IPS DF 6.9 (cell line): ENCODE measurements at regions not wholly inside any gene's neighbourhood (a gene's known extent, or its start where the extent isn't known, plus 50 kb on each side); places are given as distances from the start of the nearest gene placed in this dataset.

Experiments used
- DNase-seq: peaks from one replicate; pipeline ENCODE4 v3.0.0-alpha.2; 2013; ENCODE audit warnings: low read depth, low spot score
- H3K27ac ChIP-seq: one replicate; pipeline ENCODE4 v1.5.1; 2013; ENCODE audit warnings: low read length, control low read depth
- H3K27me3 ChIP-seq: 2 replicates; pipeline ENCODE4 v1.6.1; 2013; ENCODE audit warnings: mild to moderate bottlenecking, low read length; ENCODE audit not compliant: control insufficient read depth, insufficient read depth
- H3K36me3 ChIP-seq: 2 replicates; pipeline ENCODE4 v1.6.1; 2013; ENCODE audit warnings: low read length; ENCODE audit not compliant: control insufficient read depth, insufficient read depth
- H3K4me1 ChIP-seq: 2 replicates; pipeline ENCODE4 v1.6.1; 2013; ENCODE audit warnings: low read length; ENCODE audit not compliant: control insufficient read depth, insufficient read depth
- H3K4me3 ChIP-seq: 2 replicates; pipeline ENCODE4 v1.5.1; 2013; ENCODE audit warnings: mild to moderate bottlenecking, low read length
- H3K9me3 ChIP-seq: 2 replicates; pipeline ENCODE4 v1.6.1; 2013; ENCODE audit warnings: low read length, inconsistent platforms; ENCODE audit not compliant: control insufficient read depth, insufficient read depth
- WGBS: extraction: QIAGEN DNeasy Blood & Tissue Kit; methylation state at CpG from one replicate; pipeline ENCODE4 v1.1.7; 2013; ENCODE audit warnings: mixed read lengths, missing lambda C conversion rate; ENCODE audit not compliant: insufficient read length, insufficient coverage; 5-methylcytosine and 5-hydroxymethylcytosine counted together

GRCh38 chr13:60716313-60716712 lies 319.3 kb downstream of the TDRD3 start:
- no CpG with 5 or more reads among the region's 2 CpGs for WGBS
- H3K36me3 ChIP-seq: no peaks in the 10 kb centered on the region
- H3K4me1 ChIP-seq: no peaks in the 10 kb centered on the region
- H3K4me3 ChIP-seq: no peak overlapping the region
- H3K27ac ChIP-seq: no peak overlapping the region
- H3K9me3 ChIP-seq: no peaks in the 10 kb centered on the region; the same call in 1 of the 2 replicates
- no peaks in the 10 kb centered on the region for H3K27me3 ChIP-seq
- no peak for DNase-seq

DNA sequence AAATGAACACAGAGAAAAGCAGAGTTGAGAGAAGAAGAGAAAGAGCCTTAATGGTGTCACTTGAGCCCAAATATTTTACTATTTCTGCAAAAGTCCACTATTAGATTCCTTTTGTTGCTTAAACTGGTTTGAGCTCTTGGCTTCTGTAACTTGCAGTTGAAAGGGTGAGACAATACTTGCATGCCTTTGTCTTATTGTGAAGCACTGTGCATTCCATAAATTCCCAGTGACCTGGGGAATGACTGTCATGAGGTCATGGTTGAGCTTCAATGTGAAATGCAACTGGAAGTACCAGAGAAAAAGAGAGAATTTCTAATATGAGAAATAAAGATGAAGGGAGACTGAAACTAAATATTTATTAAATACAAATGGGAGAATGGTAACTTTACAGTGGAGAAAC lies 310.9 kb downstream of the TDRD3 start:
- Histone ChIP-seq H3K9me3 (no peaks in the 10 kb centered on the region), H3K4me1 (no peaks in the 10 kb centered on the region), H3K36me3 (no peaks in the 10 kb centered on the region), H3K27ac (no peak overlapping the region), H3K27me3 (no peaks in the 10 kb centered on the region), H3K4me3 (no peak overlapping the region)
- no peak for DNase-seq

DNA sequence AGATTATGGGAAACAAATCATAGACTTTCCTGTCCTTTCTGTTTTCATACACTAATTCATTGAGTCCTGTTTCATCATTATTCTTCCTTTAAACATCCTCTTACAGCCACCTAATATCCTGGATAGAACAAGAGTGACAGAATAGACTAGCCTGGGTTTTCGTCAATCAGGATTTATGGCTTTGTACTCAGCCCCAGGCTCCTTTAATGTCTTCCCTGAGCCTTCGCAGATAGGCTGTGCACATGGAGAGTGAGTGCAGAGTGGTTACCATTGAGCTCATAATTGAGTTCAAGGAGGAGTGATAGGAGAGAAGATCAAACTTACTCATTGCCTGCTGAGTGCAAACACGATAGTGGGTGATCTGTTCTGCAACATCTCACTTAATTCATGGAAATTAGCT lies 304.9 kb downstream of the TDRD3 start:
- DNase-seq: no peak
- WGBS: no CpG with 5 or more reads among the region's 3 CpGs
- Histone ChIP-seq H3K4me3 (no peak overlapping the region), H3K9me3 (no peaks in the 10 kb centered on the region), H3K4me1 (no peaks in the 10 kb centered on the region), H3K27ac (no peak overlapping the region), H3K27me3 (no peaks in the 10 kb centered on the region), H3K36me3 (no peaks in the 10 kb centered on the region)

GRCh38 chr13:60700994-60701393 lies 304.0 kb downstream of the TDRD3 start:
- no CpG with 5 or more reads among the region's 4 CpGs for WGBS

GRCh38 chr13:60699636-60700035 lies 302.6 kb downstream of the TDRD3 start:
- Histone ChIP-seq H3K4me3 (no peak overlapping the region), H3K27me3 (no peaks in the 10 kb centered on the region), H3K9me3 (no peaks in the 10 kb centered on the region), H3K27ac (no peak overlapping the region), H3K36me3 (no peaks in the 10 kb centered on the region), H3K4me1 (no peaks in the 10 kb centered on the region; the same call in 1 of the 2 replicates)
- no CpG with 5 or more reads among the region's 2 CpGs for WGBS
- no peak for DNase-seq

More at GRCh38 chr13:60700994-60701393, 304.0 kb downstream of the TDRD3 start:
- H3K36me3 ChIP-seq: no peaks in the 10 kb centered on the region
- no peak for DNase-seq
- no peaks in the 10 kb centered on the region for H3K27me3 ChIP-seq
- no peaks in the 10 kb centered on the region for H3K9me3 ChIP-seq
- H3K4me3 ChIP-seq: no peak overlapping the region
- no peaks in the 10 kb centered on the region; the same call in 1 of the 2 replicates for H3K4me1 ChIP-seq
- no peak overlapping the region for H3K27ac ChIP-seq

GRCh38 chr13:60696602-60697001 lies 299.6 kb downstream of the TDRD3 start:
- H3K36me3 ChIP-seq: no peaks in the 10 kb centered on the region
- H3K4me3 ChIP-seq: no peak overlapping the region
- no peaks in the 10 kb centered on the region for H3K27me3 ChIP-seq
- no peak for DNase-seq
- H3K4me1 ChIP-seq: no peaks in the 10 kb centered on the region; the same call in 1 of the 2 replicates
- no CpG with 5 or more reads among the region's 6 CpGs for WGBS
- H3K9me3 ChIP-seq: no peaks in the 10 kb centered on the region
- no peak overlapping the region for H3K27ac ChIP-seq

DNA sequence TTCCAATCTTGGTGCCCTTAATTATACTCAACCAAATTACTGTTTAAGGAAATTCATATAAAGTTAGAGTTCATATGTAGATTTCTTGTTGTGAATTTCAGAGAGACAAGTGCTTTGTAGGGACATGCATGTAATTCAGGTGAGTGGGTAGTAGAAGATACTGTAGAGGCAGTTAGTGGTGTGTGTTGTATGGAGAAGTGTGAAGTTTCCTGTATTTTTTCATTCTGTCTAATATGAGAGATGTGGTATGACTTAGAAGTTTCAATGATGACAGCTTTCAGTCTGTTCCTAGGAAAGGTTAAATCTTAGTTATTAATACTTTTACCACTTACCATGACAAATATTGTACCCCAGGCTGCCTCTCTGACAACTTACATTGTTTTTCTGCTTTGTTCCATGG lies 294.2 kb downstream of the TDRD3 start:
- Histone ChIP-seq H3K4me3 (no peak overlapping the region), H3K4me1 (no peaks in the 10 kb centered on the region), H3K27ac (no peak overlapping the region), H3K27me3 (no peaks in the 10 kb centered on the region), H3K9me3 (no peaks in the 10 kb centered on the region), H3K36me3 (no peaks in the 10 kb centered on the region)
- DNase-seq: no peak

- no CpG with 5 or more reads among the region's 6 CpGs for WGBS
- no peak for DNase-seq
- Histone ChIP-seq H3K4me1 (no peaks in the 10 kb centered on the region), H3K27ac (no peak overlapping the region), H3K4me3 (no peak overlapping the region), H3K36me3 (no peaks in the 10 kb centered on the region), H3K27me3 (no peaks in the 10 kb centered on the region), H3K9me3 (no peaks in the 10 kb centered on the region)
Observed at GRCh38 chr13:60690604-60691003, 293.6 kb downstream of the TDRD3 start.

DNA sequence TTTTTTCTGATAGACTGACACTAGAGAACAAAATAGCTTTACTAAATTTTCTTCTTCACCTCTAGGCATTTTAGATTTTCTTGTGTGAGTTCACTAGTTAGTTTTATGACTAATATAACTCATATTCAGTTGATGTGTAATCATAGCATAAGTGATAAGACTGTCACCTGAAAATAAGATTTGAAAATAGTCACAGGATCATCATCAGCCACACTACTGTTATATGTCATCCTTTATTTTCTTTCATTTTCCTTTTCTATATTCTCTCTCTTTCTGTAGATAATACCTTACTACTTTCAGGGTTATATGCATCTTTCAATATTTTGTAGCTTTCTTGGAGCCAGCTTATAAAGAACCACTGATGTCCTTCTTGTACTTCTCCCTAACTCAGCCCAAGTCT lies 292.6 kb downstream of the TDRD3 start:
- Histone ChIP-seq H3K27me3 (no peaks in the 10 kb centered on the region), H3K4me1 (no peaks in the 10 kb centered on the region), H3K9me3 (no peaks in the 10 kb centered on the region), H3K27ac (no peak overlapping the region), H3K36me3 (no peaks in the 10 kb centered on the region), H3K4me3 (no peak overlapping the region)
- no peak for DNase-seq

- H3K9me3 ChIP-seq: no peaks in the 10 kb centered on the region
- WGBS: no CpG with 5 or more reads among the region's 3 CpGs
- H3K4me1 ChIP-seq: no peaks in the 10 kb centered on the region
- no peaks in the 10 kb centered on the region for H3K36me3 ChIP-seq
- H3K4me3 ChIP-seq: no peak overlapping the region
- H3K27ac ChIP-seq: no peak overlapping the region
- H3K27me3 ChIP-seq: no peaks in the 10 kb centered on the region
- DNase-seq: no peak
Observed at GRCh38 chr13:60689076-60689475, 292.1 kb downstream of the TDRD3 start.

- WGBS: no CpG with 5 or more reads among the region's 5 CpGs
- H3K27me3 ChIP-seq: no peaks in the 10 kb centered on the region
- no peak overlapping the region for H3K27ac ChIP-seq
- DNase-seq: no peak
- no peak overlapping the region for H3K4me3 ChIP-seq
- no peaks in the 10 kb centered on the region for H3K36me3 ChIP-seq
- H3K9me3 ChIP-seq: no peaks in the 10 kb centered on the region; the same call in 1 of the 2 replicates
- no peaks in the 10 kb centered on the region for H3K4me1 ChIP-seq
Observed at GRCh38 chr13:60679928-60680694, 283.1 kb downstream of the TDRD3 start.
